GM12878 (cell line): ENCODE measurements at regions not wholly inside any gene's neighbourhood (a gene's known extent, or its start where the extent isn't known, plus 50 kb on each side); places are given as distances from the start of the nearest gene placed in this dataset.

ENCODE experiments used
- CHD1 ChIP-seq: IDR thresholded peaks from 2 replicates; pipeline ENCODE4 v1.6.1; 2012; ENCODE audit warnings: low read depth, low read length, improper control_type of control experiment
- FOS ChIP-seq: IDR thresholded peaks from 3 replicates; pipeline ENCODE4 v1.6.1; 2011; ENCODE audit warnings: borderline replicate concordance; ENCODE audit not compliant: insufficient read length; ENCODE audit errors: extremely low read depth
- SIX5 ChIP-seq: IDR thresholded peaks from 2 replicates; pipeline ENCODE4 v1.6.1; 2011; ENCODE audit warnings: mild to moderate bottlenecking, low read depth, low read length, moderate library complexity; ENCODE audit not compliant: severe bottlenecking
- TF ChIP-seq, protein P1 (sequence below): IDR thresholded peaks from 2 replicates; pipeline ENCODE4 v1.6.1; 2012; ENCODE audit warnings: improper control_type of control experiment, low read depth, low read length; ENCODE audit not compliant: insufficient replicate concordance
- TF ChIP-seq, protein P2 (sequence below): fragments of 450-650 bp; IDR thresholded peaks from 2 replicates; pipeline ENCODE4 v1.6.1; 2017; ENCODE audit warnings: borderline replicate concordance

DNA sequence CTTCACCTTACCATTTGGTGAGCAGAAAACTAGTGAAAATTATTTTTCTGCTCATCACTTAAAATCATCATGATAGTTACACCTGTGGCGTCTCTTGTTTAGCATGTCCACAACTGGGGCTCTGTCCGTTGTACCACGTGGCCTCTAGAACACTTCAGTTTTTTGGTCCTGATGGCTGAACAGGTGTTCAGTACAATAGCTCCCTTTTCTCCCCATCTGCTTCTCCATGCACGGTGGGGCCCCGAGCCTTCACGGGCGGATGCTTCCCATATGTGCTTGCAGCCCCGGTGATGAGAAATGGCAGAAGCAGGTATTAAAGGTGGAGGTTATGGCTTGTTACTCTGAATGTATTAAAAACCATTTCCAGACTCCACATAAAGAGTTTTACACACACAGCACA is 304.1 kb downstream of the CWC27 start (continued):
- TF ChIP-seq, protein P1, sequence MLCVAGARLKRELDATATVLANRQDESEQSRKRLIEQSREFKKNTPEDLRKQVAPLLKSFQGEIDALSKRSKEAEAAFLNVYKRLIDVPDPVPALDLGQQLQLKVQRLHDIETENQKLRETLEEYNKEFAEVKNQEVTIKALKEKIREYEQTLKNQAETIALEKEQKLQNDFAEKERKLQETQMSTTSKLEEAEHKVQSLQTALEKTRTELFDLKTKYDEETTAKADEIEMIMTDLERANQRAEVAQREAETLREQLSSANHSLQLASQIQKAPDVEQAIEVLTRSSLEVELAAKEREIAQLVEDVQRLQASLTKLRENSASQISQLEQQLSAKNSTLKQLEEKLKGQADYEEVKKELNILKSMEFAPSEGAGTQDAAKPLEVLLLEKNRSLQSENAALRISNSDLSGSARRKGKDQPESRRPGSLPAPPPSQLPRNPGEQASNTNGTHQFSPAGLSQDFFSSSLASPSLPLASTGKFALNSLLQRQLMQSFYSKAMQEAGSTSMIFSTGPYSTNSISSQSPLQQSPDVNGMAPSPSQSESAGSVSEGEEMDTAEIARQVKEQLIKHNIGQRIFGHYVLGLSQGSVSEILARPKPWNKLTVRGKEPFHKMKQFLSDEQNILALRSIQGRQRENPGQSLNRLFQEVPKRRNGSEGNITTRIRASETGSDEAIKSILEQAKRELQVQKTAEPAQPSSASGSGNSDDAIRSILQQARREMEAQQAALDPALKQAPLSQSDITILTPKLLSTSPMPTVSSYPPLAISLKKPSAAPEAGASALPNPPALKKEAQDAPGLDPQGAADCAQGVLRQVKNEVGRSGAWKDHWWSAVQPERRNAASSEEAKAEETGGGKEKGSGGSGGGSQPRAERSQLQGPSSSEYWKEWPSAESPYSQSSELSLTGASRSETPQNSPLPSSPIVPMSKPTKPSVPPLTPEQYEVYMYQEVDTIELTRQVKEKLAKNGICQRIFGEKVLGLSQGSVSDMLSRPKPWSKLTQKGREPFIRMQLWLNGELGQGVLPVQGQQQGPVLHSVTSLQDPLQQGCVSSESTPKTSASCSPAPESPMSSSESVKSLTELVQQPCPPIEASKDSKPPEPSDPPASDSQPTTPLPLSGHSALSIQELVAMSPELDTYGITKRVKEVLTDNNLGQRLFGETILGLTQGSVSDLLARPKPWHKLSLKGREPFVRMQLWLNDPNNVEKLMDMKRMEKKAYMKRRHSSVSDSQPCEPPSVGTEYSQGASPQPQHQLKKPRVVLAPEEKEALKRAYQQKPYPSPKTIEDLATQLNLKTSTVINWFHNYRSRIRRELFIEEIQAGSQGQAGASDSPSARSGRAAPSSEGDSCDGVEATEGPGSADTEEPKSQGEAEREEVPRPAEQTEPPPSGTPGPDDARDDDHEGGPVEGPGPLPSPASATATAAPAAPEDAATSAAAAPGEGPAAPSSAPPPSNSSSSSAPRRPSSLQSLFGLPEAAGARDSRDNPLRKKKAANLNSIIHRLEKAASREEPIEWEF = no peak
- no peak for TF ChIP-seq CHD1
- no peak for TF ChIP-seq FOS
- TF ChIP-seq, protein P2, sequence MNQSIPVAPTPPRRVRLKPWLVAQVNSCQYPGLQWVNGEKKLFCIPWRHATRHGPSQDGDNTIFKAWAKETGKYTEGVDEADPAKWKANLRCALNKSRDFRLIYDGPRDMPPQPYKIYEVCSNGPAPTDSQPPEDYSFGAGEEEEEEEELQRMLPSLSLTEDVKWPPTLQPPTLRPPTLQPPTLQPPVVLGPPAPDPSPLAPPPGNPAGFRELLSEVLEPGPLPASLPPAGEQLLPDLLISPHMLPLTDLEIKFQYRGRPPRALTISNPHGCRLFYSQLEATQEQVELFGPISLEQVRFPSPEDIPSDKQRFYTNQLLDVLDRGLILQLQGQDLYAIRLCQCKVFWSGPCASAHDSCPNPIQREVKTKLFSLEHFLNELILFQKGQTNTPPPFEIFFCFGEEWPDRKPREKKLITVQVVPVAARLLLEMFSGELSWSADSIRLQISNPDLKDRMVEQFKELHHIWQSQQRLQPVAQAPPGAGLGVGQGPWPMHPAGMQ = no peak
- no peak for TF ChIP-seq SIX5
- TF ChIP-seq, all 136 proteins: peak for 4
